B cell (primary cell): ENCODE measurements at regions not wholly inside any gene's neighbourhood (a gene's known extent, or its start where the extent isn't known, plus 50 kb on each side); places are given as distances from the start of the nearest gene placed in this dataset.

Source experiments
- ATAC-seq: fragments of 200-7000 bp; cut with Tn5 transposase; one replicate; pipeline ENCODE4 v1.10.0; 2021; ENCODE audit warnings: low read depth, mild to moderate bottlenecking, moderate number of reproducible peaks, moderate library complexity
- CTCF ChIA-PET: fragments of 350-600 bp; sonication (Branson Sonifier 250); formaldehyde crosslinking; loops from one replicate; lab custom pipeline; 2021; ENCODE audit warnings: antibody characterized with exemption, inconsistent platforms; lab: Charles Lee
- POLR2A ChIA-PET: fragments of 350-600 bp; sonication (Branson Sonifier 250); formaldehyde crosslinking; loops from one replicate; lab custom pipeline; 2021; ENCODE audit warnings: antibody characterized with exemption; lab: Charles Lee
- DNase-seq: peaks from one replicate; pipeline ENCODE4 v3.0.0; 2013
- H2AFZ ChIP-seq: 2 replicates; pipeline ENCODE4 v1.6.1; 2012; ENCODE audit warnings: mild to moderate bottlenecking, low read depth, low read length; ENCODE audit not compliant: insufficient read depth, poor library complexity, severe bottlenecking
- H3K27ac ChIP-seq, 2 donors: 1 replicate in 1 of 2; 2 replicates in 1 of 2; pipeline ENCODE4 v1.5.1; 2012 to 2013; ENCODE audit warnings: low read length in 2 of 2, mild to moderate bottlenecking in 2 of 2, moderate library complexity in 1 of 2
- H3K27me3 ChIP-seq, 4 experiments: fragments of 200-600 bp in 1 of 4; sonication (generic) in 1 of 4; replicated peaks in 1 of 4; 1 replicate in 2 of 4; 2 replicates in 2 of 4; pipeline versions ENCODE4 v1.6.1 to v1.7.0; 2013 to 2016; ENCODE audit warnings: low read length in 3 of 4, mild to moderate bottlenecking in 2 of 4, mixed read lengths in 1 of 4, moderate library complexity in 1 of 4; ENCODE audit not compliant: insufficient read depth in 4 of 4, control insufficient read depth in 3 of 4; ENCODE audit errors: control extremely low read depth in 1 of 4
- H3K36me3 ChIP-seq, 2 experiments: replicated peaks in 1 of 2; 1 replicate in 1 of 2; 2 replicates in 1 of 2; pipeline versions ENCODE4 v1.6.1 to v1.7.1; 2013; ENCODE audit warnings: low read length in 1 of 2; ENCODE audit not compliant: insufficient read depth in 2 of 2, control insufficient read depth in 1 of 2; ENCODE audit errors: control extremely low read depth in 1 of 2, extremely low read depth in 1 of 2
- H3K4me1 ChIP-seq, 2 donors: fragments of 200-600 bp in 1 of 2; sonication (generic) in 1 of 2; 1 replicate in 1 of 2; 2 replicates in 1 of 2; pipeline versions ENCODE4 v1.5.1 to v1.6.1; 2013 to 2017; ENCODE audit warnings: low read length in 2 of 2; ENCODE audit not compliant: control insufficient read depth in 2 of 2, insufficient read depth in 2 of 2
- H3K4me2 ChIP-seq: replicated peaks from 2 replicates; pipeline ENCODE3; 2012; ENCODE audit warnings: mild to moderate bottlenecking, low read depth, low read length; ENCODE audit not compliant: poor library complexity, severe bottlenecking
- H3K4me3 ChIP-seq, 5 experiments: fragments of 200-600 bp in 1 of 5; sonication (generic) in 1 of 5; 1 replicate in 3 of 5; 2 replicates in 2 of 5; pipeline versions ENCODE4 v1.5.1 to v1.7.0; 2011 to 2016; ENCODE audit warnings: low read length in 4 of 5, mild to moderate bottlenecking in 4 of 5, low read depth in 2 of 5, control low read depth in 1 of 5, moderate library complexity in 1 of 5; ENCODE audit not compliant: insufficient read depth in 1 of 5; ENCODE audit errors: control extremely low read depth in 1 of 5, extremely low read depth in 1 of 5
- H3K79me2 ChIP-seq: fragments of 200-600 bp; sonication (generic); one replicate; pipeline ENCODE4 v1.6.0; 2016; ENCODE audit warnings: low read length; ENCODE audit not compliant: control insufficient read depth, insufficient read depth
- H3K9ac ChIP-seq: fragments of 200-600 bp; sonication (generic); 2 replicates; pipeline ENCODE4 v1.6.1; 2017; ENCODE audit warnings: mild to moderate bottlenecking, low read length, moderate library complexity
- H3K9me3 ChIP-seq, 3 donors: one replicate each; pipeline versions ENCODE4 v1.6.1 to v1.7.1; 2013; ENCODE audit warnings: low read length in 2 of 3; ENCODE audit not compliant: control insufficient read depth in 2 of 3, insufficient read depth in 1 of 3; ENCODE audit errors: control extremely low read depth in 1 of 3
- H4K20me1 ChIP-seq: 2 replicates; pipeline ENCODE4 v1.6.0; 2012; ENCODE audit warnings: mild to moderate bottlenecking, low read length; ENCODE audit not compliant: insufficient read depth, control insufficient read depth, poor library complexity, severe bottlenecking
- H3K27ac Mint-ChIP-seq: one replicate; pipeline ENCODE4 v1.8.0; 2021; ENCODE audit warnings: mixed read lengths
- H3K27me3 Mint-ChIP-seq: one replicate; pipeline ENCODE4 v1.8.0; 2021; ENCODE audit warnings: mixed read lengths
- H3K4me1 Mint-ChIP-seq: one replicate; pipeline ENCODE4 v1.8.0; 2021; ENCODE audit warnings: mixed read lengths
- H3K4me3 Mint-ChIP-seq: one replicate; pipeline ENCODE4 v1.8.0; 2021; ENCODE audit warnings: mixed read lengths
- H3K9me3 Mint-ChIP-seq: one replicate; pipeline ENCODE4 v1.8.0; 2022; ENCODE audit warnings: mixed read lengths; ENCODE audit not compliant: insufficient read depth
- CTCF ChIP-seq: fragments of 200-600 bp; IDR thresholded peaks from one replicate; pipeline ENCODE4 v1.8.0; 2022; ENCODE audit warnings: antibody characterized with exemption, mild to moderate bottlenecking
- EZH2 ChIP-seq: IDR thresholded peaks from 2 replicates; pipeline ENCODE4 v1.6.1; 2012; ENCODE audit warnings: borderline replicate concordance, low read depth, mild to moderate bottlenecking, moderate library complexity, low read length; ENCODE audit not compliant: insufficient read depth, poor library complexity, severe bottlenecking
- WGBS: methylation state at CpG from one replicate; pipeline ENCODE4 v1.1.5; 2013; ENCODE audit warnings: missing lambda C conversion rate; ENCODE audit not compliant: insufficient coverage; 5-methylcytosine and 5-hydroxymethylcytosine counted together
- intact Hi-C: fragments of 100-400 bp; cut with micrococcal nuclease; formaldehyde crosslinking; loops from one replicate; pipeline ENCODE4 v1.10.0; 2022

DNA sequence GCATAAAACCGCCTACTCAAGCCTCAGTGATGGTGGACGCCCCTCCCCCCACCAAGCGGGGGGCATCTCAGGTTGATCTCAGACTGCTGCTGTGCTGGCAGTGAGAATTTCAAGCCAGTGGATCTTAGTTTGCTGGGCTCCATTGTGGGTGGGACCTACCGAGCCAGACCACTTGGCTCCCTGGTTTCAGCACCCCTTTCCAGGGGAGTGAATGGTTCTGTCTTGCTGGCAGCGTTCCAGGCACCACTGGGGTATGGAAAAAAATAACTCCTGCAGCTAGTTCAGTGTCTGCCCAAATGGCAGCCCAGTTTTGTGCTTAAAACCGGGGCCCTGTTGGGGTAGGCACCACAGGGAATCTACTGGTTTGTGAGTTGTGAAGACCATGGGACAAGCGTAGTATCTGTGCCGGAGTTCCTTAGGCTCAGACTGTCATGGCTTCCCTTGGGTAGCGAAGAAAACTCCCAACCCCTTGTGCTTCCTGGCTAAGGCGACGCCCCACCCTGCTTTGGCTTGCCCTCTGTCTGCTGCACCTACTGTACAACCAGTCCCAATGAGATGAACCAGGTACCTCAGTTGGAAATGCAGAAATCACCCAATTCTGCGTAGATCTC is 1334.5 kb upstream of the ADGRB3 start:
- H3K4me1 ChIP-seq: no peaks in the 10 kb centered on the region
- H4K20me1 ChIP-seq: no peaks in the 10 kb centered on the region
- 88% methylated on average over 10 of the region's 12 CpGs for WGBS
- H3K4me3 ChIP-seq: no peak overlapping the region
- no peak overlapping the region for H3K9ac ChIP-seq
- Mint-ChIP-seq H3K27ac (no peak overlapping the region), H3K9me3 (peaks cover 5% of the 10 kb centered on the region), H3K27me3 (no peaks in the 10 kb centered on the region), H3K4me1 (no peaks in the 10 kb centered on the region), H3K4me3 (no peak overlapping the region)
- ChIA-PET POLR2A (no interaction called here), CTCF (no interaction called here)
- no peaks in the 10 kb centered on the region for H3K79me2 ChIP-seq
- ATAC-seq: no peak
- TF ChIP-seq CTCF: no peak
- no peak for TF ChIP-seq EZH2
- no peaks in the 10 kb centered on the region for H3K36me3 ChIP-seq
- no peak overlapping the region for H3K27ac ChIP-seq
- intact Hi-C loops: no loop called here
- H3K9me3 ChIP-seq: peaks cover 0 to 7% (median 2%) of the 10 kb centered on the region in 3 donors
- H3K27me3 ChIP-seq: no peaks in the 10 kb centered on the region
- H3K4me2 ChIP-seq: no peak overlapping the region
- H2AFZ ChIP-seq: no peak overlapping the region
- DNase-seq: no peak

DNA sequence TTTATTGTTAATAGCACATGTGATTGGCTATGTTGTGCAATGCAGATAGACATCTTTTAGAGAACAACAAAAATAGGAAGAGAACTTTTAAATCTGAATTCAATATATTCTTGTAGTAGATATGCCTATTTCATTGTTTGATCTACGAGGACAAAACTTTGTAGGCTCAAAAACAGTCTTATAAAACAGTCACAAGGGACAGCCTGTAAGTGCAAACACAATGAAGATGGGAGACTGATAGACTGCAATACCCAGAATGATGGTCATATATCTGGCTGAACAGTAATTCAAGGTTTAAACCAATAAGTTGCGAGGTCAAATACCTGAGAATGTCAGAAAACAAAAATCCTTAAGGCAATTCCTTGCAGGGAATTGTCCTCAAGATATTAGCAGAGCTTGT is 1342.9 kb upstream of the ADGRB3 start:
- H3K4me3 Mint-ChIP-seq: no peak overlapping the region
- no peak for DNase-seq
- ATAC-seq: no peak
- ChIA-PET POLR2A (no interaction called here), CTCF (no interaction called here)
- Histone ChIP-seq H2AFZ (no peak overlapping the region), H3K4me3 (no peak overlapping the region), H3K27ac (no peak overlapping the region), H3K27me3 (no peaks in the 10 kb centered on the region), H3K4me2 (no peak overlapping the region), H3K79me2 (no peaks in the 10 kb centered on the region), H3K9ac (no peak overlapping the region), H3K36me3 (no peaks in the 10 kb centered on the region), H3K9me3 (no peaks in the 10 kb centered on the region), H4K20me1 (no peaks in the 10 kb centered on the region), H3K4me1 (no peaks in the 10 kb centered on the region)
- H3K9me3 Mint-ChIP-seq: no peaks in the 10 kb centered on the region
- H3K27ac Mint-ChIP-seq: no peak overlapping the region
- H3K27me3 Mint-ChIP-seq: no peaks in the 10 kb centered on the region
- no peaks in the 10 kb centered on the region for H3K4me1 Mint-ChIP-seq
- 80% methylated on average over 1 of the region's 2 CpGs for WGBS
- intact Hi-C loops: no loop called here
- TF ChIP-seq EZH2 (no peak), CTCF (no peak)
